ENCODE measurements at regions not wholly inside any gene's neighbourhood (a gene's known extent, or its start where the extent isn't known, plus 50 kb on each side); places are given as distances from the start of the nearest gene placed in this dataset.

- no peak for DNase-seq
Observed at GRCh38 chr2:16264931-16265540, 324.7 kb downstream of the MYCN start.

GRCh38 chr2:16264491-16264890, 324.1 kb downstream of the MYCN start:
- DNase-seq, result no peak

GRCh38 chr2:16263241-16263890, 323.0 kb downstream of the MYCN start:
- no peak for DNase-seq

- DNase-seq, result no peak
Observed at GRCh38 chr2:16262526-16263178, 322.3 kb downstream of the MYCN start.

- DNase-seq, result no peak
Observed at GRCh38 chr2:16261791-16262190, 321.4 kb downstream of the MYCN start.

- no peak for DNase-seq
Observed at GRCh38 chr2:16261071-16261470, 320.7 kb downstream of the MYCN start.

- DNase-seq, result no peak
Observed at GRCh38 chr2:16260041-16260830, 319.9 kb downstream of the MYCN start.

GRCh38 chr2:16259010-16259409, 318.7 kb downstream of the MYCN start:
- DNase-seq, result no peak

GRCh38 chr2:16258350-16258749, 318.0 kb downstream of the MYCN start:
- no peak for DNase-seq

- no peak for DNase-seq
Observed at GRCh38 chr2:16257322-16258028, 317.1 kb downstream of the MYCN start.

- no peak for DNase-seq
Observed at GRCh38 chr2:16256601-16257321, 316.4 kb downstream of the MYCN start.

- DNase-seq, result no peak
Observed at GRCh38 chr2:16255120-16255519, 314.8 kb downstream of the MYCN start.

- no peak for DNase-seq
Observed at GRCh38 chr2:16254356-16254965, 314.1 kb downstream of the MYCN start.

- DNase-seq, result no peak
Observed at GRCh38 chr2:16253291-16253690, 312.9 kb downstream of the MYCN start.

- DNase-seq, result no peak
Observed at GRCh38 chr2:16252891-16253290, 312.5 kb downstream of the MYCN start.

GRCh38 chr2:16252251-16252650, 311.9 kb downstream of the MYCN start:
- no peak for DNase-seq

GRCh38 chr2:16251511-16252225, 311.3 kb downstream of the MYCN start:
- no peak for DNase-seq

- DNase-seq, result no peak
Observed at GRCh38 chr2:16250886-16251285, 310.5 kb downstream of the MYCN start.

GRCh38 chr2:16250466-16250865, 310.1 kb downstream of the MYCN start:
- DNase-seq, result no peak

- DNase-seq, result no peak
Observed at GRCh38 chr2:16250056-16250425, 309.7 kb downstream of the MYCN start.

All from stimulated activated CD4-positive, alpha-beta T cell treated with anti-CD3 and anti-CD28 coated beads, Interleukin-12 subunit alpha, Interleukin-12 subunit beta, amount 100 ng/mL, for 4 hours (primary cell).